Transverse colon (tissue), 4 donors: ENCODE measurements at regions not wholly inside any gene's neighbourhood (a gene's known extent, or its start where the extent isn't known, plus 50 kb on each side); places are given as distances from the start of the nearest gene placed in this dataset.

ENCODE experiments used
- DNase-seq: peaks from one replicate; pipeline ENCODE4 v3.0.0-alpha.2; 2019
- H3K27ac ChIP-seq, 4 donors: fragments of 200-600 bp; sonication (generic); 2 replicates each; pipeline ENCODE4 v1.5.1; 2016 to 2018; ENCODE audit warnings: inconsistent platforms in 4 of 4
- H3K27me3 ChIP-seq: fragments of 200-600 bp; sonication (generic); 2 replicates; pipeline ENCODE4 v1.5.1; 2017; ENCODE audit warnings: inconsistent platforms
- H3K36me3 ChIP-seq, 4 donors: fragments of 200-600 bp; sonication (generic); 2 replicates each; pipeline ENCODE4 v1.5.1; 2017 to 2019; ENCODE audit warnings: inconsistent platforms in 4 of 4
- H3K4me1 ChIP-seq, 4 donors: fragments of 200-600 bp; sonication (generic); 2 replicates each; pipeline ENCODE4 v1.5.1; 2017 to 2020; ENCODE audit warnings: inconsistent platforms in 4 of 4
- H3K4me3 ChIP-seq, 4 donors: fragments of 200-600 bp; sonication (generic); 1 replicate in 1 of 4; 2 replicates in 3 of 4; pipeline versions ENCODE4 v1.5.1 to v1.6.1; 2017 to 2019; ENCODE audit warnings: inconsistent platforms in 4 of 4
- H3K9me3 ChIP-seq, 2 donors: fragments of 200-600 bp; sonication (generic); 2 replicates each; pipeline ENCODE4 v1.5.1; 2017 to 2019; ENCODE audit warnings: inconsistent platforms in 2 of 2
- EP300 ChIP-seq: sonication (generic); formaldehyde crosslinking; IDR thresholded peaks from one replicate; pipeline ENCODE4 v1.6.1; 2017; ENCODE audit warnings: antibody characterized with exemption, low read depth
- POLR2A ChIP-seq: fragments of 450-650 bp; IDR thresholded peaks from one replicate; pipeline ENCODE4 v1.6.1; 2016; ENCODE audit warnings: antibody characterized with exemption, mild to moderate bottlenecking, moderate library complexity
- POLR2AphosphoS5 ChIP-seq, 3 donors: sonication (generic); formaldehyde crosslinking; IDR thresholded peaks; one replicate each; pipeline ENCODE4 v1.6.1; 2016; ENCODE audit warnings: antibody characterized with exemption in 3 of 3
- WGBS, 2 donors: methylation state at CpG; one replicate each; pipeline ENCODE4 v1.1.5; 2018; ENCODE audit warnings: low coverage in 1 of 2; 5-methylcytosine and 5-hydroxymethylcytosine counted together
- in situ Hi-C, 4 donors: fragments of 200-750 bp; cut with MboI; loops; one replicate each; pipeline versions ENCODE4 v1.15.0 to v1.15.1; 2017; ENCODE audit warnings: low sequenced_read_pairs in 3 of 4, low pct_ligation_motif_present in 1 of 4, low pct_unique_long_range_greater_than_20kb in 1 of 4
- intact Hi-C: fragments of 100-400 bp; cut with DNase I; formaldehyde crosslinking; loops from one replicate; pipeline ENCODE4 v1.15.1; 2023; ENCODE audit warnings: low total_unique reads
- TF ChIP-seq, protein P1 (sequence below), 5 experiments: fragments of 200-600 bp in 3 of 5; fragments of 450-650 bp in 2 of 5; sonication (generic) in 3 of 5; IDR thresholded peaks; 1 replicate in 2 of 5; 2 replicates in 3 of 5; pipeline ENCODE4 v1.5.1; 2016 to 2017; ENCODE audit warnings: antibody characterized with exemption in 5 of 5, inconsistent platforms in 3 of 5, mild to moderate bottlenecking in 2 of 5, moderate library complexity in 1 of 5

GRCh38 chr15:77795446-77795845 is 162.7 kb upstream of the LINGO1 start:
- no peak overlapping the region for H3K27ac ChIP-seq
- no peaks in the 10 kb centered on the region for H3K9me3 ChIP-seq
- no peaks in the 10 kb centered on the region for H3K27me3 ChIP-seq
- no peaks in the 10 kb centered on the region for H3K4me1 ChIP-seq
- no peak overlapping the region for H3K4me3 ChIP-seq
- DNase-seq, result no peak
- in situ Hi-C loops, result no loop called here
- intact Hi-C loops, result no loop called here
- 79% methylated on average over 10 of the region's 10 CpGs; no CpG with 5 or more reads in 1 of the 2 donors for WGBS, 2 donors
- TF ChIP-seq EP300 (no peak), POLR2A (no peak), POLR2AphosphoS5 (IDR thresholded peaks at IDR 0.05) (no peak)
- TF ChIP-seq, protein P1, sequence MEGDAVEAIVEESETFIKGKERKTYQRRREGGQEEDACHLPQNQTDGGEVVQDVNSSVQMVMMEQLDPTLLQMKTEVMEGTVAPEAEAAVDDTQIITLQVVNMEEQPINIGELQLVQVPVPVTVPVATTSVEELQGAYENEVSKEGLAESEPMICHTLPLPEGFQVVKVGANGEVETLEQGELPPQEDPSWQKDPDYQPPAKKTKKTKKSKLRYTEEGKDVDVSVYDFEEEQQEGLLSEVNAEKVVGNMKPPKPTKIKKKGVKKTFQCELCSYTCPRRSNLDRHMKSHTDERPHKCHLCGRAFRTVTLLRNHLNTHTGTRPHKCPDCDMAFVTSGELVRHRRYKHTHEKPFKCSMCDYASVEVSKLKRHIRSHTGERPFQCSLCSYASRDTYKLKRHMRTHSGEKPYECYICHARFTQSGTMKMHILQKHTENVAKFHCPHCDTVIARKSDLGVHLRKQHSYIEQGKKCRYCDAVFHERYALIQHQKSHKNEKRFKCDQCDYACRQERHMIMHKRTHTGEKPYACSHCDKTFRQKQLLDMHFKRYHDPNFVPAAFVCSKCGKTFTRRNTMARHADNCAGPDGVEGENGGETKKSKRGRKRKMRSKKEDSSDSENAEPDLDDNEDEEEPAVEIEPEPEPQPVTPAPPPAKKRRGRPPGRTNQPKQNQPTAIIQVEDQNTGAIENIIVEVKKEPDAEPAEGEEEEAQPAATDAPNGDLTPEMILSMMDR (IDR thresholded peaks at IDR 0.05), result no peak
- H3K36me3 ChIP-seq, result no peaks in the 10 kb centered on the region

DNA sequence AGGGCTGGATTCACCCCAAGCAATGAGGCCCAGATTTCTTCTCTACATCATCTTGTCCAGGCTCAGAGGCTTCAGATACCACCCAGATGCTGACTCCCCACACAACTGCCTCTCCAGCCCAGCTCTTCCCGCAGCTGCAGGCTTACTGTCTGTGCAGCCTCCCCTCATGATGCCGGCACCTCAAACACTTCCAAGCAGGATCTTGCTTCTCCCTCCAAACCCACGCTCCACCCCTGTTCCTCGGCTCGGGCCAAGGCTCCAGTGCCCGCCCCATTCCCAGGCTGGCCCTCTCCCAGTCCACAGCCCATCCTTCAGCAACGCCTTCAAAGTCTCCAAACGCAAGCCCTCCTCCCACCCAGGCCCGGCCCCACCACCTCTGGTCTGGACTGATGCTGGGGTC is 159.2 kb upstream of the LINGO1 start:
- no peak overlapping the region for H3K27ac ChIP-seq
- H3K9me3 ChIP-seq, result no peaks in the 10 kb centered on the region
- no peaks in the 10 kb centered on the region for H3K4me1 ChIP-seq
- no peak overlapping the region for H3K4me3 ChIP-seq
- peaks cover 3% of the 10 kb centered on the region for H3K27me3 ChIP-seq
- intact Hi-C loops, result no loop called here
- 84 to 92% methylated on average over 6 to 9 of the region's 9 CpGs for WGBS, 2 donors
- TF ChIP-seq POLR2A (no peak), EP300 (no peak), POLR2AphosphoS5 (IDR thresholded peaks at IDR 0.05) (no peak)
- TF ChIP-seq, protein P1 (IDR thresholded peaks at IDR 0.05), result no peak
- no peaks in the 10 kb centered on the region for H3K36me3 ChIP-seq
- in situ Hi-C loops, result no loop called here
- no peak for DNase-seq

- intact Hi-C loops, result no loop called here
- TF ChIP-seq POLR2A, result no peak
- TF ChIP-seq EP300, result no peak
- TF ChIP-seq, protein P1 (IDR thresholded peaks at IDR 0.05), result no peak
- TF ChIP-seq POLR2AphosphoS5 (IDR thresholded peaks at IDR 0.05), result no peak
- peaks cover 13% of the 10 kb centered on the region for H3K27me3 ChIP-seq
- DNase-seq, result no peak
- H3K27ac ChIP-seq, result no peak overlapping the region
- 55% methylated on average over 3 of the region's 3 CpGs; no CpG with 5 or more reads in 1 of the 2 donors for WGBS, 2 donors
- H3K9me3 ChIP-seq, result no peaks in the 10 kb centered on the region
- H3K36me3 ChIP-seq, result no peaks in the 10 kb centered on the region
- no peaks in the 10 kb centered on the region for H3K4me1 ChIP-seq
- in situ Hi-C loops, result no loop called here
- H3K4me3 ChIP-seq, result no peak overlapping the region
Measured at GRCh38 chr15:77790481-77790880, 157.8 kb upstream of the LINGO1 start.

- 49% methylated on average over 11 of the region's 12 CpGs; no CpG with 5 or more reads in 1 of the 2 donors for WGBS, 2 donors
Measured at GRCh38 chr15:77786956-77787355, 154.2 kb upstream of the LINGO1 start.

More at GRCh38 chr15:77786956-77787355, 154.2 kb upstream of the LINGO1 start:
- TF ChIP-seq POLR2AphosphoS5 (IDR thresholded peaks at IDR 0.05) (no peak), POLR2A (no peak), EP300 (no peak)
- TF ChIP-seq, protein P1 (IDR thresholded peaks at IDR 0.05), result no peak
- Histone ChIP-seq H3K36me3 (no peaks in the 10 kb centered on the region), H3K27ac (no peak overlapping the region), H3K4me1 (no peaks in the 10 kb centered on the region), H3K27me3 (peaks cover 13% of the 10 kb centered on the region), H3K9me3 (no peaks in the 10 kb centered on the region), H3K4me3 (no peak overlapping the region)
- DNase-seq, result peak; percentile 11
- intact Hi-C loops, result no loop called here
- in situ Hi-C loops, result no loop called here
